ENCODE measurements at regions not wholly inside any gene's neighbourhood (a gene's known extent, or its start where the extent isn't known, plus 50 kb on each side); places are given as distances from the start of the nearest gene placed in this dataset.

GRCh38 chr2:40831321-40831873, 379.5 kb upstream of the SLC8A1 start:
- Mint-ChIP-seq H3K9me3 (peaks cover 8% of the 10 kb centered on the region), H3K27me3 (no peaks in the 10 kb centered on the region), H3K36me3 (ENCODE audit: low read depth) (no peaks in the 10 kb centered on the region), H3K4me3 (no peak overlapping the region), H3K27ac (no peak overlapping the region), H3K4me1 (ENCODE audit: low read depth) (no peaks in the 10 kb centered on the region)
- no peak for DNase-seq

GRCh38 chr2:40841856-40842255, 390.0 kb upstream of the SLC8A1 start:
- Mint-ChIP-seq H3K4me1 (ENCODE audit: low read depth) (no peaks in the 10 kb centered on the region), H3K27ac (no peak overlapping the region), H3K9me3 (peaks cover 2% of the 10 kb centered on the region), H3K4me3 (no peak overlapping the region), H3K36me3 (ENCODE audit: low read depth) (no peaks in the 10 kb centered on the region), H3K27me3 (no peaks in the 10 kb centered on the region)
- no peak for DNase-seq

GRCh38 chr2:40844353-40845277, 392.7 kb upstream of the SLC8A1 start:
- H3K27me3 Mint-ChIP-seq: no peaks in the 10 kb centered on the region
- no peak for DNase-seq
- no peaks in the 10 kb centered on the region for H3K4me1 Mint-ChIP-seq (ENCODE audit: low read depth)
- H3K9me3 Mint-ChIP-seq: peaks cover 3% of the 10 kb centered on the region
- H3K36me3 Mint-ChIP-seq (ENCODE audit: low read depth): no peaks in the 10 kb centered on the region
- no peak overlapping the region for H3K27ac Mint-ChIP-seq
- H3K4me3 Mint-ChIP-seq: no peak overlapping the region

- Mint-ChIP-seq H3K36me3 (ENCODE audit: low read depth) (no peaks in the 10 kb centered on the region), H3K4me1 (ENCODE audit: low read depth) (no peaks in the 10 kb centered on the region), H3K27ac (no peak overlapping the region), H3K27me3 (no peaks in the 10 kb centered on the region), H3K9me3 (peaks cover 3% of the 10 kb centered on the region), H3K4me3 (no peak overlapping the region)
- DNase-seq: no peak
These were observed 399.8 kb upstream of the SLC8A1 start for GRCh38 chr2:40851661-40852060.

- no peaks in the 10 kb centered on the region for H3K27me3 Mint-ChIP-seq
- H3K4me1 Mint-ChIP-seq (ENCODE audit: low read depth): no peaks in the 10 kb centered on the region
- H3K4me3 Mint-ChIP-seq: no peak overlapping the region
- no peak for DNase-seq
- no peak overlapping the region for H3K27ac Mint-ChIP-seq
- no peaks in the 10 kb centered on the region for H3K36me3 Mint-ChIP-seq (ENCODE audit: low read depth)
- H3K9me3 Mint-ChIP-seq: peaks cover 2% of the 10 kb centered on the region
These were observed 407.7 kb upstream of the SLC8A1 start for GRCh38 chr2:40859617-40860016.

- DNase-seq: no peak
- H3K27me3 Mint-ChIP-seq: no peaks in the 10 kb centered on the region
- no peaks in the 10 kb centered on the region for H3K4me1 Mint-ChIP-seq (ENCODE audit: low read depth)
- H3K36me3 Mint-ChIP-seq (ENCODE audit: low read depth): no peaks in the 10 kb centered on the region
- peaks cover 5% of the 10 kb centered on the region for H3K9me3 Mint-ChIP-seq
- H3K4me3 Mint-ChIP-seq: no peak overlapping the region
- H3K27ac Mint-ChIP-seq: no peak overlapping the region
These were observed 415.9 kb upstream of the SLC8A1 start for GRCh38 chr2:40867829-40868228.

- Mint-ChIP-seq H3K9me3 (peaks cover 5% of the 10 kb centered on the region), H3K4me1 (ENCODE audit: low read depth) (no peaks in the 10 kb centered on the region), H3K4me3 (no peak overlapping the region), H3K27me3 (no peaks in the 10 kb centered on the region), H3K27ac (no peak overlapping the region), H3K36me3 (ENCODE audit: low read depth) (no peaks in the 10 kb centered on the region)
- no peak for DNase-seq
These were observed 420.7 kb upstream of the SLC8A1 start for GRCh38 chr2:40872580-40872979.

- Mint-ChIP-seq H3K4me1 (ENCODE audit: low read depth) (no peaks in the 10 kb centered on the region), H3K27ac (no peak overlapping the region), H3K4me3 (no peak overlapping the region), H3K36me3 (ENCODE audit: low read depth) (no peaks in the 10 kb centered on the region), H3K9me3 (peaks cover 3% of the 10 kb centered on the region), H3K27me3 (no peaks in the 10 kb centered on the region)
- DNase-seq: no peak
These were observed 422.5 kb upstream of the SLC8A1 start for GRCh38 chr2:40874380-40874779.

- Mint-ChIP-seq H3K4me3 (no peak overlapping the region), H3K27me3 (no peaks in the 10 kb centered on the region), H3K9me3 (no peaks in the 10 kb centered on the region), H3K36me3 (ENCODE audit: low read depth) (no peaks in the 10 kb centered on the region), H3K27ac (no peak overlapping the region), H3K4me1 (ENCODE audit: low read depth) (no peaks in the 10 kb centered on the region)
- no peak for DNase-seq
These were observed 425.9 kb upstream of the SLC8A1 start for GRCh38 chr2:40877734-40878288.

- H3K36me3 Mint-ChIP-seq (ENCODE audit: low read depth): no peaks in the 10 kb centered on the region
- H3K4me3 Mint-ChIP-seq: no peak overlapping the region
- H3K4me1 Mint-ChIP-seq (ENCODE audit: low read depth): no peaks in the 10 kb centered on the region
- H3K27ac Mint-ChIP-seq: no peak overlapping the region
- no peaks in the 10 kb centered on the region for H3K27me3 Mint-ChIP-seq
- H3K9me3 Mint-ChIP-seq: peaks cover 3% of the 10 kb centered on the region
- no peak for DNase-seq
These were observed 427.4 kb upstream of the SLC8A1 start for GRCh38 chr2:40879305-40879704.

GRCh38 chr2:40886100-40886499, 434.2 kb upstream of the SLC8A1 start:
- Mint-ChIP-seq H3K27ac (no peak overlapping the region), H3K9me3 (peaks cover 8% of the 10 kb centered on the region), H3K36me3 (ENCODE audit: low read depth) (no peaks in the 10 kb centered on the region), H3K4me3 (no peak overlapping the region), H3K4me1 (ENCODE audit: low read depth) (no peaks in the 10 kb centered on the region), H3K27me3 (no peaks in the 10 kb centered on the region)
- no peak for DNase-seq

GRCh38 chr2:40886655-40887054, 434.8 kb upstream of the SLC8A1 start:
- no peaks in the 10 kb centered on the region for H3K36me3 Mint-ChIP-seq (ENCODE audit: low read depth)
- H3K4me3 Mint-ChIP-seq: no peak overlapping the region
- H3K9me3 Mint-ChIP-seq: peaks cover 8% of the 10 kb centered on the region
- H3K27ac Mint-ChIP-seq: no peak overlapping the region
- DNase-seq: no peak
- no peaks in the 10 kb centered on the region for H3K4me1 Mint-ChIP-seq (ENCODE audit: low read depth)
- H3K27me3 Mint-ChIP-seq: no peaks in the 10 kb centered on the region

- H3K4me3 Mint-ChIP-seq: no peak overlapping the region
- no peaks in the 10 kb centered on the region for H3K36me3 Mint-ChIP-seq (ENCODE audit: low read depth)
- H3K27me3 Mint-ChIP-seq: no peaks in the 10 kb centered on the region
- no peak for DNase-seq
- H3K4me1 Mint-ChIP-seq (ENCODE audit: low read depth): no peaks in the 10 kb centered on the region
- peaks cover 2% of the 10 kb centered on the region for H3K9me3 Mint-ChIP-seq
- no peak overlapping the region for H3K27ac Mint-ChIP-seq
These were observed 444.5 kb upstream of the SLC8A1 start for GRCh38 chr2:40896358-40896757.

- Mint-ChIP-seq H3K4me1 (ENCODE audit: low read depth) (no peaks in the 10 kb centered on the region), H3K36me3 (ENCODE audit: low read depth) (no peaks in the 10 kb centered on the region), H3K27me3 (no peaks in the 10 kb centered on the region), H3K27ac (no peak overlapping the region), H3K9me3 (peaks cover 4% of the 10 kb centered on the region), H3K4me3 (no peak overlapping the region)
- no peak for DNase-seq
These were observed 462.8 kb upstream of the SLC8A1 start for GRCh38 chr2:40914666-40915065.

- no peaks in the 10 kb centered on the region for H3K27me3 Mint-ChIP-seq
- H3K27ac Mint-ChIP-seq: no peak overlapping the region
- no peaks in the 10 kb centered on the region for H3K4me1 Mint-ChIP-seq (ENCODE audit: low read depth)
- no peak for DNase-seq
- H3K36me3 Mint-ChIP-seq (ENCODE audit: low read depth): no peaks in the 10 kb centered on the region
- H3K9me3 Mint-ChIP-seq: peaks cover 2% of the 10 kb centered on the region
- H3K4me3 Mint-ChIP-seq: no peak overlapping the region
These were observed 463.8 kb upstream of the SLC8A1 start for GRCh38 chr2:40915651-40916050.

Measured in activated T-cell treated with anti-CD3 and anti-CD28 coated beads, Interleukin-2, amount 50 U/mL, for 24 hours (primary cell).